ENCODE measurements at regions not wholly inside any gene's neighbourhood (a gene's known extent, or its start where the extent isn't known, plus 50 kb on each side); places are given as distances from the start of the nearest gene placed in this dataset.
A peak's percentile ranks its signal among the peaks of the same experiment; 100 is the strongest.

DNA sequence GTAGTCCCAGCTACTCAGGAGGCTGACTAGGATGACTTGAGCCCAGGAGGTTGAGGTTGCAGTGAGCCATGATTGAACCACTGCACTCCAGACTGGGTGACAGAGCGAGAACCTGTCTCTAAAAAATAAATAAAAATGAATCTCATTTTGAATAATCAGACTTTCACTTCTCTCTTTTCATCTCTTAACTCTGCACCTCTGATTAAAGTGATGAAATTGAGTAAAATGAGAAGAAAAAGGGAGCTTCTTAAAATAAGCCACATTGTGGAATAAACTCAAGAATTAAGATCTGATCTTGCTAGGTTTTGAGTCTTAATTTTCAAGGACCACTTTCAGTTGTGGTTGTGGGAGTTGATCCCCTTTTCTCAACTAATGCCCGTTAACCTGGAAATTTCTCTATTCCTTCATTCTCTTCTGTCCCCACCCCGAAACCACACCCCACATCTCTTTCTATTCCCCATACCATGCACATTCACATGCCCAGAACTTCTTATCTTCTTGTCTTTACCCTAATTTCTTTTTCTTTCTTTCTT, 70.9 kb upstream of the ETV6 start:
- H3K4me3 Mint-ChIP-seq (ENCODE audit: low read depth), result no peak overlapping the region
- peaks cover 4% of the 10 kb centered on the region for H3K36me3 Mint-ChIP-seq (ENCODE audit: insufficient read depth)
- TF ChIP-seq, protein P1, sequence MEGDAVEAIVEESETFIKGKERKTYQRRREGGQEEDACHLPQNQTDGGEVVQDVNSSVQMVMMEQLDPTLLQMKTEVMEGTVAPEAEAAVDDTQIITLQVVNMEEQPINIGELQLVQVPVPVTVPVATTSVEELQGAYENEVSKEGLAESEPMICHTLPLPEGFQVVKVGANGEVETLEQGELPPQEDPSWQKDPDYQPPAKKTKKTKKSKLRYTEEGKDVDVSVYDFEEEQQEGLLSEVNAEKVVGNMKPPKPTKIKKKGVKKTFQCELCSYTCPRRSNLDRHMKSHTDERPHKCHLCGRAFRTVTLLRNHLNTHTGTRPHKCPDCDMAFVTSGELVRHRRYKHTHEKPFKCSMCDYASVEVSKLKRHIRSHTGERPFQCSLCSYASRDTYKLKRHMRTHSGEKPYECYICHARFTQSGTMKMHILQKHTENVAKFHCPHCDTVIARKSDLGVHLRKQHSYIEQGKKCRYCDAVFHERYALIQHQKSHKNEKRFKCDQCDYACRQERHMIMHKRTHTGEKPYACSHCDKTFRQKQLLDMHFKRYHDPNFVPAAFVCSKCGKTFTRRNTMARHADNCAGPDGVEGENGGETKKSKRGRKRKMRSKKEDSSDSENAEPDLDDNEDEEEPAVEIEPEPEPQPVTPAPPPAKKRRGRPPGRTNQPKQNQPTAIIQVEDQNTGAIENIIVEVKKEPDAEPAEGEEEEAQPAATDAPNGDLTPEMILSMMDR (IDR thresholded peaks at IDR 0.05; ENCODE audit: unreplicated experiment), result no peak
- no peak overlapping the region for H3K27ac Mint-ChIP-seq
- no peak for DNase-seq (ENCODE audit: low spot score, unreplicated experiment)
- peaks cover 8% of the 10 kb centered on the region for H3K9me3 Mint-ChIP-seq (ENCODE audit: low read depth)
- H3K4me1 Mint-ChIP-seq (ENCODE audit: low read depth), result no peaks in the 10 kb centered on the region
- peaks cover 15% of the 10 kb centered on the region for H3K27me3 Mint-ChIP-seq

DNA sequence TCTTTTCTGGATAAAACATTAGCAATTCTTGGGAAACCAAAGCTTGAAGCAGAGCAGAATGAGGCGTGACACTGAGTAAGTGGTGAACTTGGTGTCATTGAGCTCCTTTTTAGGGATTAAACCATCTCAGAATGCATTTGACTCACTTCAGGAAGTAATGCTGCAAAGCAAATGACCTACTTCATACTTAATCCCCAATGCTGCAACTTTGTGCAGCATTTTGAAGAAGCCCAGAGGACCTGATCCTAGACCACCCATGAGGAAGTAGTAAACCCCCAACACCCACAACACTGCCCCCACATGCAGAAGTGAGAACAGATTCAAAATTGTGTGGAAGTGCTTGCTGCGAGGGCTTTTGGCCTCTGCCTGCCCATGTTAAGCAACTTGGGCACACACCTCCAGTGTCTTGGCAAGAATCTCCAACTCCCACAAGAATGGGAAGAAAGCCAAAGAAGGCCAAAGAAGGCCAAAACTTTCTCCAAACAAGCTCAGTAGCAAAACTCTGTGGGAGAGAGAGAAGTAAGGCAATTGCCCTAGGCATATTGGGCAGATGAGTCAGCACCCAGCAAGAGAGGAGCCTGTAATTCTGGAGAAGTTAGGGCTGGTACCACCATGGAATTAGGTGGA, 69.2 kb upstream of the ETV6 start:
- H3K4me1 Mint-ChIP-seq (ENCODE audit: low read depth), result no peaks in the 10 kb centered on the region
- TF ChIP-seq, protein P1 (IDR thresholded peaks at IDR 0.05; ENCODE audit: unreplicated experiment), result no peak
- H3K4me3 Mint-ChIP-seq (ENCODE audit: low read depth), result no peak overlapping the region

DNA sequence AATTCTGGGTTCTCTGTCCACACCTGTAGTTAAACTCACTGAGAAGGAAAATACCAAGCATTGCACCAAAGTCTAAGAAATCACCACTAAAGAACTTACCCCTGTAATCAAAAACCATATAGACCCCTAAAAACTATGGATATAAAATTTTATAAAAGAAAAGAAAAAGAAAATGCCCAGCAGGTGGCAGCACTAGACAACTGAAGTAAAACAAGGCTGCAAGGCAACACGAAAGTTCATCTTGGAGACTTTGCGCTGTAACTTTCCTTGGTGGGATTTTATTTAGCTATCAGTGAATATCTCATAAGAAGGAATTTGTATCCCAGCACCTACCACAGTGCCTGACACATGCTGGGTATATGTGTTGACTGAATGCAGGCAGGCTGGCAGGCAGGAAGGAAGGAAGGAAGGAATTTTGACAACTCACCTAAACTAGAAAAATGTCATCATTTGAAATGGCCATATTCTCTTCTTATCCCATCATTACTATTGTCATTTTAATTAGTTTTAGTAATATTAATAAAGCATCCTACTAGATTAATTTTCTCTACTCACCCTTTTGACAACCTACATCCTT, 68.2 kb upstream of the ETV6 start:
- peak; percentile 50 for DNase-seq (ENCODE audit: low spot score, unreplicated experiment)
- Mint-ChIP-seq H3K27ac (no peak overlapping the region), H3K4me3 (ENCODE audit: low read depth) (no peak overlapping the region), H3K9me3 (ENCODE audit: low read depth) (no peaks in the 10 kb centered on the region), H3K27me3 (peaks cover 24% of the 10 kb centered on the region), H3K36me3 (ENCODE audit: insufficient read depth) (no peaks in the 10 kb centered on the region), H3K4me1 (ENCODE audit: low read depth) (no peaks in the 10 kb centered on the region)
- TF ChIP-seq, protein P1 (IDR thresholded peaks at IDR 0.05; ENCODE audit: unreplicated experiment), result peak; percentile 96

More for the DNA sequence above, 69.2 kb upstream of the ETV6 start:
- no peak overlapping the region for H3K27ac Mint-ChIP-seq
- peaks cover 24% of the 10 kb centered on the region for H3K27me3 Mint-ChIP-seq
- H3K9me3 Mint-ChIP-seq (ENCODE audit: low read depth), result no peaks in the 10 kb centered on the region
- DNase-seq (ENCODE audit: low spot score, unreplicated experiment), result no peak
- H3K36me3 Mint-ChIP-seq (ENCODE audit: insufficient read depth), result no peaks in the 10 kb centered on the region

DNA sequence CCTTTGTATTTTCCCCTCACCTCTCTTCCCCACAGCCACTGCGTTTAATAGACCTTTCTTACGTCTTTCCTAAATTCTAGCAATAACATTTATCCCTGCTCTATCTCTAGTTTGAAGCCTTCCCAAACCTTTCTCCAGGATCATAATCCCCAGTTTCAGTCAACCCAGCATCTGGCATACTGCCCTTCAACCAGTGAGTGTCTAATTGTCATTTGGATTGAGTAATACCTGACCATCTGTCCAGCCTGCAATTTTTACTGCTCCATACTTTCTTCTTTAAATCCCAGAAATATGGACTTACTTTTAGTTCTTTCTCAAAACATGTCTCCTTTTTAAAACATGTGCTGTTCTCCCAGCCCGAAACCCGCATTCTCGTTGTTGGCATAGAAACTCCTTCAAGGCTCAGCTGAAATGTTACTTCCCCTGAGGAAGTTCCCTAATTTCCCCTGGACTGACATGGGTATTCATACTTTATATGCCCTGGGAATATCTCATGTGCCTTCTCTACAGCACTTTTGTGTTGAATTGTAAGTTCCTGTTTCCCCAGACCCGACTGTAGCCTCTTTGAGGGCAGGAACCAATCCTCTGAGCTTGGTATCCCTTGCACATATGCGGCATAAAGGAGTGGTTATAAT, 65.1 kb upstream of the ETV6 start:
- Mint-ChIP-seq H3K4me3 (ENCODE audit: low read depth) (no peak overlapping the region), H3K9me3 (ENCODE audit: low read depth) (no peaks in the 10 kb centered on the region), H3K27me3 (peaks cover 18% of the 10 kb centered on the region), H3K27ac (no peak overlapping the region), H3K4me1 (ENCODE audit: low read depth) (no peaks in the 10 kb centered on the region), H3K36me3 (ENCODE audit: insufficient read depth) (no peaks in the 10 kb centered on the region)
- no peak for DNase-seq (ENCODE audit: low spot score, unreplicated experiment)
- TF ChIP-seq, protein P1 (IDR thresholded peaks at IDR 0.05; ENCODE audit: unreplicated experiment), result no peak

DNA sequence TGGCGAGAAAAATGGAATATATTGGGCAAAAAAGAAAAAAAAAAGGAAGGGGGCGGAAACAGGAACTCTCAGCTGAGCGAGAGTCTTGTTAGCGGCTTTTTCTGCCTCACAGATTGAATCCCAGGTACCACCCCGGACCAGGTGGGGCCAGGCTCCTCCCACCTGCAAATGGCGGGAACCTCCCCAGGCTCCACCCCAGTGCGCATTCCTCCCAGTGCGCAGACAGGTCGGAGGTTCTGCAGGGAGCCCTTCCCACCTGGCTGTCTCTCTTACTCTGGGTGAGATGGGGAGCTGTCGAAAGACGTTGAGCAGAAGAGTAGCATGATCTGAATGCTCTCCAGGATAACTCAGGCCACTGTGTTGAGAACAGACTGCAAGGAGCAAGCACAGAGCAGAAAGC, 57.0 kb upstream of the ETV6 start:
- TF ChIP-seq, protein P1 (IDR thresholded peaks at IDR 0.05; ENCODE audit: unreplicated experiment), result no peak
- H3K27me3 Mint-ChIP-seq, result peaks cover 7% of the 10 kb centered on the region
- H3K4me1 Mint-ChIP-seq (ENCODE audit: low read depth), result peaks cover 1% of the 10 kb centered on the region
- DNase-seq (ENCODE audit: low spot score, unreplicated experiment), result no peak
- no peak overlapping the region for H3K27ac Mint-ChIP-seq
- no peak overlapping the region for H3K4me3 Mint-ChIP-seq (ENCODE audit: low read depth)
- no peaks in the 10 kb centered on the region for H3K36me3 Mint-ChIP-seq (ENCODE audit: insufficient read depth)
- H3K9me3 Mint-ChIP-seq (ENCODE audit: low read depth), result peaks cover 5% of the 10 kb centered on the region
